Skin epidermis (tissue), 12 donors: ENCODE measurements at regions not wholly inside any gene's neighbourhood (a gene's known extent, or its start where the extent isn't known, plus 50 kb on each side); places are given as distances from the start of the nearest gene placed in this dataset.

Experiments
- H3K27ac ChIP-seq, 21 experiments: fragments of 200-600 bp; sonication (generic) in 11 of 21; one replicate each; pipeline ENCODE4 v1.5.0; 2020; ENCODE audit warnings: mild to moderate bottlenecking in 3 of 21, inconsistent platforms in 2 of 21, moderate library complexity in 2 of 21
- H3K4me3 ChIP-seq, 7 experiments: fragments of 200-600 bp; sonication (generic) in 2 of 7; one replicate each; pipeline ENCODE4 v1.5.0; 2020; ENCODE audit warnings: inconsistent platforms in 2 of 7, mild to moderate bottlenecking in 2 of 7, moderate library complexity in 1 of 7

DNA sequence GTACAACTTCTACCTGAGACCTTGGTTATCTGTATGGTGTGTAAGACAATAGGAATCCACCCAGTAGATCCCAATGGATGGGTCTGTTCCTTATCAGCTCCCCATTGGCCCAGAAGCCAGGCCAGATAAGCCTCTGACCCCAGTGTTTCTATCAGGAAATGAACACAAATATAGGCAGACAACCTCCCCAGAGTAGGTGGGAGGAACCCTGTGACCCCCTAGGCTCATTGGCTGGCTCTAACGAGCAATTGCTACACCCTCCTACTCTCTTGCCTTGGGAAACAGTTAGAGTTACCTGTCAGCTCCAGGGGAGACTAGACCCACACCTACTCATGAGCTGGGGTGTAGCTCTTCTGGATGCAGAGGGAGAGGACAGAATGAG, 299.9 kb downstream of the UACA start:
- H3K27ac ChIP-seq, result peak overlapping the region in 2 of 21 experiments; percentile 4 to 15
- H3K4me3 ChIP-seq, result no peak overlapping the region

DNA sequence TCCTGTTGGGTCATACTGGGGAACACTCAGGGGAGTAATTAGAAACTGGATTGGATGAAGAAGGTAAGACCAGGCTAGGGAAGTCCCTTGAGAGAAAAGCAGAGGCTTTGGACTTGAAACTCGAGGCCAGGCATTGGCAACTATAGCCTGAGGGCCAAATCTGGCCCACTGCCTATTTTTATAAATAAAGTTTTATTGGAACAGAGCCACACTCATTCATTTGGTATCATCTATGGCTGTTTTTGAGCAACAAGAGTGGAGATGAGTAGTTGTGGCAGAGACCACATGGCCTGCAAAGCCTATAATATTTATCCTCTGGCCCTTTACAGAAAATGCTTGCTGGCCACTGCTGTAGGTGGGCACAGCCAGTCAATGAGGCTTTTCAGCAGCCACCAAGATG, 301.4 kb downstream of the UACA start:
- peak overlapping the region in 3 of 21 experiments; percentile 1 to 33 (median 30) for H3K27ac ChIP-seq
- H3K4me3 ChIP-seq, result no peak overlapping the region

DNA sequence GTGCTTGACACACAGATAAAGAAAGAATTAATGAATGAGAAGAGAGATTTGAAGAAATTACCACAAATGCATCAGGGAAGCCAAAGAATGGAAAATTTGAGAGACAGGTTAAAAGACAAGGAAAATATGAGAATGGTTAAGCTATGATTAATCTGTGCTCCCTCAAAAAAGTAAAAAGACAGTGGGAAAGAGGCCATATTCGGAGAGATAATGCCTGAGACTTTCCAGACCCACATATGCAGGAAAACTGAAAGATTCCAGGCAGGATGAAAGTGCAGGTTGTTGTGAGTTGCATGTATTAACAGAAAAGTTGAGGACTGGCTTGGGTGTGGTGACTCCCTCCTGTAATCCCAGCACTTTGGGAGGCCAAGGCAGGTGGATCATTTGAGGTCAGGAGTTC, 302.3 kb downstream of the UACA start:
- Histone ChIP-seq H3K4me3 (no peak overlapping the region), H3K27ac (no peak overlapping the region)

DNA sequence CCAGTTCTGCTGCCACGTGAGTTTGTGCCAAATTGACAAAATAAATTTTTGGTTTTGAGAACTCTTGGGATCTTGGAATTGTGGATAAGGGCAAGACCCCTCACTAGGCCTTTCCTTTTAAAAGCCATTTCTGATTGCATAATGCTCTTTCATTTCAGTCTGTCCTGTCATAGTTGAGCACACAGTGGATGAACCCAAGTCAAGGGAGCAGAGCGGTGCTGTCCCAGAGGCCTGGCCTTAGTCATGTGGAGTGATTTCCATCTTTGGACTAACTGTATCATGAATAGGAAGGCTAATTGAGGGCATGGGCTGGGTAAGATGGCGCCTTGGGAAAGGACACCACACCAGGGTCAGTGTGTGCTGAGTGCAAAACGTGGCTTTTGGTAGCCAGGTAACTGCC, 304.0 kb downstream of the UACA start:
- H3K4me3 ChIP-seq, result no peak overlapping the region
- no peak overlapping the region for H3K27ac ChIP-seq

DNA sequence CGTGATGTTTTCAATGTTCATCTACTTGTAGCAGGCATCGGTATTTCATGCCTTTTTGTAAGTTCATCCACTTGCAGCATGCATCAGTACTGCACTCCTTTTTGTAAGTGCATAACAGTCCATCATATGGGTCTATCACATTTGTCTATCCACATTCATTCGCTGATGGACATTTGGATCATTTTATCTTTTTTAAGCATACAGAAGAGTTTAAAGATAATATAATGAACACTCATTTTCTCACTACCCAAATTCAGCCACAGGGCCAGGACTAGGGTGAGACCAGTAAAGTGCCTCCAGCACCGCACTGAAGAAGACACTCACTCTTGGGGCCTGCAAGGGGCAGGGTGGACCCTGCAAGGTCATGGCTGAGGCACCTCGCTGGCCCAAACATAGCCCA, 309.6 kb downstream of the UACA start:
- no peak overlapping the region for H3K27ac ChIP-seq

DNA sequence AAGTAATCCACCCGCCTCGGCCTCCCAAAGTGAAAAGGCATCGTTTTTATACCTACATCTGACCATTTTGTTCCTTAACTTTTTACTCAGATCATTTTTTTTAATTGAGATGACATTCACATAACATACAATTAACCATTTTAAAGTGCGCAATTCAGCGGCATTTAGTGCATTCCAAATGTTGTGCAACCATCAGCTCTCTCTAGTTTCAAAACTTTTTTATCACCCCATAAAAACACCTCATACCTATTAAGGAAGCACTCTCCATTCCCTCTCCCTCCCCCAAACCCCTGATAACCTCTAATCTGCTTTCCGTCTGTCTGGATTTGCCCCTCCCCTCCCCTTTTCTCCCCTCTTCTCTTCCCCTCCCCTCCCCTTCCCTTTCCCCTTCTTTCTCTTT, 310.1 kb downstream of the UACA start:
- Histone ChIP-seq H3K27ac (no peak overlapping the region), H3K4me3 (no peak overlapping the region)

More for the DNA sequence above, 309.6 kb downstream of the UACA start:
- H3K4me3 ChIP-seq, result no peak overlapping the region

DNA sequence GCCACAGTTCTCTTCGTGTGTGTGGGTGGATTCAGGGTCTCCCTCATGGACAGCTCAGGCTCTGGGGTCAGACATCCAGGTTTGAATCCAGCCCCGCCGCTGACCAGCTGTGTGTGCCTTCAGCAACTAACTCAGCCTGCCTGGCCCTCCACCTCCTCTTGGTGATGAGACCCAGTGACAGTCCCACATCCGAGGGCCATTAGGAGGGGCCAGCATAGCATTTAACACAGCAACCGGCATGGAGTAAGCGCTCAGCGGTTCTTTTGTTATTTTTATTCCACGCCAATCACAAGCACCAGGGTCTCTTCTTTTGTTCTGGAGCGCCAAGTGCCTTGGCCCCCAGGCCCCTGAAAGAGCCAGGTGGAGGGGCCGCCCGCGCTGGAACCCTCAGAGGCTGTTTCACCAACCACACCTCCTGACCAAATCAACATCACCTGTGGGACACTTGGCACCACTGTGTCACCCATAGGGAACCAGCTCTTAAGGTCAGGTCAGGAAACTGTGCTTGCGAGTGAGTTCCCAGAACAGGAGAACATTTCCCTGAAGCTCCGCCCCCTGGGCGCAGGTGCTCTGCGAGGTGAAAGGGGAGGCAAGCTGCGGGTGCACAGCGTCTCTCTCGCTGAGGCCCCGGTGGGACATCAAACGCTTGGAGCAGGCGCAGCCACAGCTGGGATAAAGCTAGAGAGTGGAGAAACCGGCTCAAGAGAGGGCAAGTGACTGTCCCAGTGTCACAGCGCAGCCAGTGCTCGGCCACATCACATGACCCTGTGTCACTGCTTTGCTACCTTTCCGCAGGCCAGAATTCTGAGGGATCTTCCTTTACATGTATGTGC, 311.3 kb downstream of the UACA start:
- no peak overlapping the region for H3K27ac ChIP-seq
- no peak overlapping the region for H3K4me3 ChIP-seq

DNA sequence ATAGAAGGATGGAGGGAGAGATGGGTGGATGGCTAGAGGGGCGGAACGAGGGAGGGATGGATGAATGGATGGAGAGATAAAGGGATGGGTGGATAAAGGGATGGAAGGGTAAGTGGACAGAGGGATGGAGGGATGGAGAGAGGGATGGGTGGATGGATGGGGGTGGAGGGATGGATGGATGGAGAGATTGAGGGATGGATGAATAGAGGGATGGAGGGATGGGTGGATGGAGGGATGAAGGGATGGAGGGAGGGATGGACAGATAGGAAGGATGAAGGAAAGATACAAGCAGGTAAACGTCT, 313.3 kb downstream of the UACA start:
- no peak overlapping the region for H3K4me3 ChIP-seq
- H3K27ac ChIP-seq, result no peak overlapping the region

DNA sequence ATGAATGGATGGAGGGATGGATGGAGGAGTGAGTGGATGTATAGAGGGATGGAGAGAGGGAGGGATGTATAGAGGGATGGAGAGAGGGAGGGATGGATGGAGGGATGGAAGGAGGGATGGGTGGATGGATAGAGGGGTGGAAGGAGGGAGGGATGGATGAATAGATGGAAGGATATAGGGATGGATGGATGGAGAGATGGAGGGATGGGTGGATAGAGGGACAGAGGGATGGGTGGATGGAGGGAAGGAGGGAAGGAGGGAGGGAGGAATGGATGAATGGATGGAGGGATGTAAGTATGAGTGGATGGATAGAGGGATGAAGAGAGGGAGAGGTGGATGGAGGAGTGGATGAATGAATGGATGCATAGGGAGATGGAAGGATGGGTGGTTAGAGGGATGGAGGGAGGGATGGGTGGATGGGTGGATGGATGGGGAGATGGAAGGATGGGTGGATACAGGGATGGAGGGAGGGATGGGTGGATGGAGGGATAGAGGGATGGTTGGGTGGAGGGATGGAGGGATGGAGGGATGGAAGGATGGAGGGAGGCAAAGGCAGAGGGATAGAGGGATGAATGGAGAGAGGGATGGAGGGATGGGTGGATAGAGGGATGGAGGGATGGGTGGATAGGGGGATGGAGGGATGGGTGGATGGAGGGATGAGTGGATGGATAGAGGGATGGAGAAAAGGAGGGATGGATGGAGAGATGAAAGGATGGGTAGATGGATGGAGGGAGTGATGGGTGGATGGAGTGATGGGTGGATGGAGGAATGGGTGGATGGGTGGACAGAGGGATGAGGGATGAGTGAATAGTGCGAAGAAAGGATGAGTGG, 313.8 kb downstream of the UACA start:
- H3K4me3 ChIP-seq, result no peak overlapping the region
- no peak overlapping the region for H3K27ac ChIP-seq

DNA sequence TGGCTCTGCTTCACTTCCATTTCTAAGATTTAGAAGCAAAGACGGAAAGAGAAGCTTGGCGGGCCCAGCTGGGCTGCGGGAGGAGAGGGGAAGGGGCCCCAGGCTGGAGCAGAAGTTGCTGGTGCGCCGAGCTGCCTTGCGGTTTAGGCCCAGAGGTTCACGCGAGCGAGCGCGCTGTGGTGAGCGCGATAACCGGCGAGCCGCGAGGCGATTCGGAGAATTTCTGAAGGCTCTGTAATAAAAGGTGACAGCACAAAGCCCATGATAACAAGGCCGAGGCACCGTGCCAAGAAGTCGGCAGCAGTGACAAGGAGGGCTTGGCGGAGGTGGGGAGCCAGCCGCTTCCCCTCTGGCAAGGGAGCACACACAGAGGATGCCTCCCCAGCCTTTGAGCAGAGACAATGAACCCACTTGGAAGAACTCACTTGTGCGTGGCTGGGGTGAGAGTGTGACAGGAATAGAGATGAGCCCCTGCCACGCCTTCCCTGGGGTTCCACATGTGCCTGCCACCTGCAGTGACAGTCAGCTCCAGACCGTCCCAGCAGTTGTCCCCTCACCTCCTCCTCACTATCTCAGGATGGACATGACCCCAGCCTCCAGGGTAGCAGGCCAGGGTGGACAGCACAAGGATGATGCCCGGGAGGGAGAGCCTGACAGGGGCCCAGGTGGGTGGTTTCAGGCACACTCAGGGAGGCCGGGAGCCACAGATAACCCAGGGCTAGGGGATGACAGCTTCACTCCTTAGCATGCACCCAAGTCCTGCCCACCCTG, 315.2 kb downstream of the UACA start:
- Histone ChIP-seq H3K4me3 (no peak overlapping the region), H3K27ac (no peak overlapping the region)

DNA sequence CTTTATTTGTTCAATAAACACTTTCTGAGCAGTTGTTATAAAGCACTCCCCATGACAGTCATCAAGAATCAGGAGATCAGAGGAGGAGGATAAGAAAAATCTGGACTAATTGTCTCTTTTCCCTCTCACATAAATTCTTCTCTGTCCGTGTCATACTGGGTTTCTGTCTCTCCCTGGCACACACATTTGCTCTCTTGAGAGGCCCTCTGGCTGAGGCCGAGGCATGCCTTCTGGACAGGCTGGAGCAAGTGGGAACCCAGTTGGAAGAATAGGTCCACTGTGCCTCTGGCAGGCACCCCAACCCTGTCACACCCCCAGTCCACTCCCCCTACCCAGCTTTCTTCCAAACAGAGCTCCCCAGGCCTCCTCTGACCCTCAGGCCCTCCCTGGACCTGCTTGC, 315.8 kb downstream of the UACA start:
- H3K27ac ChIP-seq, result no peak overlapping the region

DNA sequence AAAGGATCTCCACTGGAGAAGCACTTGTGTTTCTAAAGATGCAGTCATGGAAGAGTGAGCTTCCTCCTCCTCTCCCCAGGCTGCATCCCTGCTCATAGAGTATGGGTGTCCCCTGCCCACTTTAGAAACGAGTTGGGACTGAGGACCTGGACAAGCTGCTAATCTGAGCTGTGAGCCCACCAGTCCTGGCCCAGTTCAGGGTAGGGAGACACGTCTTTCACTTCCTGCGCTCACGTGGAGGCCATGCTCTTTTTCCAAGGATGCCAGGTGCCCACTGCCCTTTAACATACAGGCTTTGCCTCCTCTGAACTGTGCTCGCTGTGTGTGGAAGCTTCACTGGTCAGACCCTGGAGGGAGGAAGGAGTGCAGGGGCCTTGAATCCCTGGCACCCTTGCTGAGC, 316.3 kb downstream of the UACA start:
- no peak overlapping the region for H3K27ac ChIP-seq
- H3K4me3 ChIP-seq, result no peak overlapping the region

More for the DNA sequence above, 315.8 kb downstream of the UACA start:
- no peak overlapping the region for H3K4me3 ChIP-seq

DNA sequence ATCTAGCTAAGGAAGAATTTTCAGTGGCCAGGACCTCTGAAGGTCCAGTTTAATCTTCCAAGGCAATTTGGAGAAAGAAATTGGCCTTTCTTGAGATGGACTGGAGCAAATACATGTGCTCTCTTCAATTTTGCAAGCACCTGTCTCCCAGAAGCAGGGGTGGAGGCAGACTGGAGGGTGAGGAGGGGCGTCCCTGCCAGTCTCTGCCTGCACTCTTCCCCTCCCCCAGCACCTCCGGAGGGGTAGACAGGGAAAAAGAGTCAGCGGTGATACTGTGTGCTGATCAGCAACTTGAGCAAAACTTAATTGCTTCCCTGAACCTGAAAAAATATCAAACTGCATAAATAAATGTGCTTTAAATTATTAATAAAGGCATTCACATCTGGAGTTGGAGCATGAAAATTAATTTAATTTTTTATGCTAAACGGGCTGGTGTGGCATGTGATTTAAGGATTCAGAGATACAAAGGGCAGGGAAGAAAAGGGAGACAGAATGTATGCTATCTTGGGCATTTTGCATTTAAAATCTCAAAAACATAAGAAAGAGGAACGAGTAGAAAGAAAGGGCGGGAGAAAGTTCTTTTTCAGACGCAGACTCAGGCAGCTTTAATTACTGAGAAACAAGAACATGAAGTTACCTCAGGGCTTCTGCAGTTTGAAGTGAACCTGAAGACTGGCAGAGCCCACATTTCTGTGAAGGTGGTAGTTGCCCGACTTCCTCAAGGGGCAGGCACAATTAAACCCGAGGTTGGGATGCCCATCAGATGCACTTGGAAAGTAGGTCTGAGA, 319.7 kb downstream of the UACA start:
- H3K4me3 ChIP-seq, result no peak overlapping the region
- H3K27ac ChIP-seq, result no peak overlapping the region

DNA sequence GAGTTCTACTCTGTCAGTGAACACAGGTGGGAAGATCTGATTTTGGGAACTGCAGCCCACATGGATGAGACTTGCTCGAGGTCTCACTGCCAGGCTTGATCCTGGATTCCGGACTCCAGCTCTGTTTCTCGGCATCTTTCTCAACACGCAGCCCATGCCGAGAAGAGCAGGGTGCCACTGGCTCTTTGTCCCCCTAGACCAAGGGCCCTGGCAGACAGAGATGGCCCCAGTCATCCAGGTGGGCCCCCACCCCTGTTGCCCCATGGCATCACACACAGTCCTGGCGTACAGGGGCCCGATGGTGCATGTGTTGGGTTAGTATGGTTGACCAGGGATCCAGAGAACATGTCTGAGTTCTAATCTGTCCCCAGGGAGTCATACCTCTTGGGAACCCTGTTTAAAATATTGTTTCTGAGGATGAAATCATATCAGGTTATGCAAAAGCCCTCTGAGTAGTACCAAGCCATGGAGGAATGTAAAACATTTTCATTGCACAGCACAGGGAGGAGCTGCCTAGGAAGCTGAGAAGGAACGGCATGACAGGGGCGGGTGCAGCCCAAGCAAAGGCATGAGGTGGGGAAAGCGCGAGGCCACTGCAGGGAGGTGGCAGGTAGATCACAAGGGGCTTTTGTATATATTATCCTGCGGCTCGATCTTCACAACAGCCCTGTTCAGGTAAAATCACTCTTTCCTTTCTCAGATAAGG, 320.6 kb downstream of the UACA start:
- Histone ChIP-seq H3K27ac (no peak overlapping the region), H3K4me3 (no peak overlapping the region)

DNA sequence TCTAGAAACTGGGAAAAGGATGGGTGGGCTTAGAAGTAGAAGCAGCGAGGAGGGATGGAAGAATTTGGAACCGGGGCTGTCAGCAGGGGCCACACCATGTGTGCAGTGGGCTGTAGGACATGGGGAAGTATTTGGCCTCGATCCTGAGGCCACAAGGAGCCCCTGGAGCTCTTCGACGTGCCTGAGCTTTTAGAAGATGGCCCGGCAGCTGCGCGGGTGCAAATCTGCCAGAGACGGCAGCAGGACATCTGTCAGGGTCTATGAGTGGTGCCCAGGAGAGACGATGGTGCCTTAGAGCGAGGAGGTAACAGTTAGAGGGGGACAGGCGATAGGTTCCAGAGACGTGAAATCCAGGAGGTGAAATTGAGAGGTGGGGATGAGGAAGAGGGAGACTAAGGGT, 321.1 kb downstream of the UACA start:
- no peak overlapping the region for H3K4me3 ChIP-seq
- no peak overlapping the region for H3K27ac ChIP-seq

DNA sequence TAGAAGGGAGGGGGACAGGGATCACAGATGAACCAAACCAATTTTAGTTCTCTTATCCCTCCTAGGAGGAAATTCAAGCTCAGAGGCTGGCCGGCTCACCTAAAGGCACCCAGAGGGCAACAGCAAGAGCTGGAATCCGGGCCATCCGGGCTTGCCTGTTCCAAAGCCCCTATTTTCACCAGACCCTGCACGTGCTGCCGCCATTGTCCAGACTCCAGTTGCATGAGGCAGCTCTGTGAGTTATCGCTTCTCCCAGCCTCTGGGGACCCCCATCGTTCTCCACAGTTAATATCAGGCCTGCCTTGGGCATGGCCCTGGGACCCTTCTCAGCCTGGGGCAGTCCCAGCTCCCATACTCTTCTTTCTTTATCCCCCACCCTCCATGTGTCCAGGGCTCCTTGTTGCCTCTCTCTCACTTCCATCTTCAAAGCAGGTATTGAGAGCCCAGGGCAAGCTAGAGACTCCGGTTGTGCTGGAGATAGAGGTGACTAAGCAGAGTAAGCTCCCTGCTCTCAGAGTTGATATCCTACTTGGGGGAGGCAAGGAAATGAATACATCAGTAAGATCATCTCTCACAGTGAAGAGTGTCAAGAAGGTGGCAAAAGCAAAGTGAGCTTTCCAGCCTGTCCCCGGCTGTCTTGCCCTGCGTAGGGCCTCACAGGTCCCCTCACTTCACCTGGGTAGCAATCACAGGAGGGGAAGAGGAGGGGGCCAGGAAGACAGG, 322.8 kb downstream of the UACA start:
- H3K27ac ChIP-seq, result no peak overlapping the region
- no peak overlapping the region for H3K4me3 ChIP-seq

DNA sequence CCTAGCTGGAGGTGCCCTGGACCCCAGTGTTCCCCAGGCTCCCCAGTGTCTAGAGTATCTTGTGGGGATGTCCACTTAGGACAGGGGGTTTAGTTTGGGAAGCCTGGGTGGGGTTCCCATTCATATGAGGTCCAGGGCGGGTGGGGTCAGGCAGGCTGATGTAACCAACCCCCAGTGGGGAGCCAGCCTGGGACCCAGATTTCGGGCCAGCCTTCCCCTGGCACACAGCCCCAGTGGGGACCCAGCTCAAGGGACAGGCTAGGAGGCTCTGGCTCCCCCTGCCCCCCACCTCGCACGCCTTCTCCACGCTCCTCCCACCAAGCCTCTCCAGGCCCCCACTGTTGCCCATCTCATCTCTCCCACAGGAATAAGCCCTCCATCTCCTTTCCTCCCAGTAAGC, 323.5 kb downstream of the UACA start:
- no peak overlapping the region for H3K27ac ChIP-seq
- H3K4me3 ChIP-seq, result no peak overlapping the region

DNA sequence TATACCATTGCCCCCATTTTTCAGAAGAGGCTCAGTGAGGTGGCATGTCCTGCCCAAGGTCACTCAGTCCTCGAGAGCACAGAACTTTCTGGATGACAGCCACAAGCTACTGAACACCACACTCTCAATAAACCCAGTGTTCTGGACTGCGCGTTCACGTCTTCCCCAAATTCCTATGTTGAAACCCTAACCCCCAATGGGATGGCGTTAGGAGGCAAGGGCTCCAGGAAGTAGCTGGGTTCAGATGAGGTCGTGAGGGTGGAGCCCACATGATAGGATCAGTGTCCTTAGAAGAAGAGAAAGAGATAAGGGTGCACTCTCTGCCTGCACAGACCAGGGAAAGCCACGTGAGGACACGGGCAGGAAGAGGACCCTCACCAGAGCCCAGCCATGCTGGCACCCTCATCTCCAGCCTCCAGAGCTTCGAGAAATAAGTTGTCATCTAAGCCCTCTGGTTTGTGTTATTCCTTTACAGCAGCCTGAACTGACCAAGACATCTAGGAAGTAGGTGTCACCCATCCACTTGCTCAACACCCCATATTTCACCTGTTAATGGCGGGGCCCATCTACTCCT, 324.0 kb downstream of the UACA start:
- H3K27ac ChIP-seq, result no peak overlapping the region
- no peak overlapping the region for H3K4me3 ChIP-seq
